HTR-8/SVneo (cell line): ENCODE measurements at regions not wholly inside any gene's neighbourhood (a gene's known extent, or its start where the extent isn't known, plus 50 kb on each side); places are given as distances from the start of the nearest gene placed in this dataset.
"Not testable (repeated sequence)": the region's sequence is repeated elsewhere in the genome, so short reads cannot be mapped to it uniquely, and the experiment has no call there.

ENCODE experiments used
- DNase-seq: peaks from one replicate; pipeline ENCODE4 v3.0.0; 2011; ENCODE audit warnings: low spot score, mixed read lengths; ENCODE audit not compliant: insufficient read length
- FAIRE-seq: peaks from 2 replicates; lab custom pipeline; 2011; peaks lifted over from hg19 to GRCh38; lab: Jason Lieb, UNC

- FAIRE-seq (no peak), DNase-seq (peak; percentile 7)
Observed at GRCh38 chrX:45803383-45803921, 602.8 kb upstream of the DIPK2B start.

GRCh38 chrX:45801554-45801953 is 600.9 kb upstream of the DIPK2B start:
- DNase-seq = no peak
- no peak for FAIRE-seq

GRCh38 chrX:45800746-45801453 is 600.2 kb upstream of the DIPK2B start:
- FAIRE-seq = not testable (repeated sequence)

GRCh38 chrX:45799576-45799975 is 598.9 kb upstream of the DIPK2B start:
- FAIRE-seq (no peak), DNase-seq (no peak)

More at GRCh38 chrX:45800746-45801453, 600.2 kb upstream of the DIPK2B start:
- DNase-seq = not testable (repeated sequence)

- DNase-seq = no peak
- FAIRE-seq = no peak
Observed at GRCh38 chrX:45795546-45795945, 594.9 kb upstream of the DIPK2B start.

- DNase-seq = no peak
- FAIRE-seq = no peak
Observed at GRCh38 chrX:45794995-45795337, 594.3 kb upstream of the DIPK2B start.

- DNase-seq (no peak), FAIRE-seq (no peak)
Observed at GRCh38 chrX:45794323-45794994, 593.8 kb upstream of the DIPK2B start.

- DNase-seq (no peak), FAIRE-seq (no peak)
Observed at GRCh38 chrX:45788941-45789348, 588.3 kb upstream of the DIPK2B start.

- FAIRE-seq = no peak
- DNase-seq = no peak
Observed at GRCh38 chrX:45788315-45788714, 587.6 kb upstream of the DIPK2B start.

- DNase-seq (no peak), FAIRE-seq (no peak)
Observed at GRCh38 chrX:45784590-45784989, 583.9 kb upstream of the DIPK2B start.

- FAIRE-seq = no peak
- no peak for DNase-seq
Observed at GRCh38 chrX:45783002-45783401, 582.3 kb upstream of the DIPK2B start.

- FAIRE-seq = no peak
- DNase-seq = no peak
Observed at GRCh38 chrX:45781901-45782553, 581.4 kb upstream of the DIPK2B start.

- FAIRE-seq = no peak
- DNase-seq = no peak
Observed at GRCh38 chrX:45778616-45779015, 577.9 kb upstream of the DIPK2B start.

- no peak for FAIRE-seq
- DNase-seq = no peak
Observed at GRCh38 chrX:45777366-45777765, 576.7 kb upstream of the DIPK2B start.

GRCh38 chrX:45775468-45775867 is 574.8 kb upstream of the DIPK2B start:
- FAIRE-seq = no peak
- DNase-seq = peak; percentile 10

- FAIRE-seq (no peak), DNase-seq (no peak)
Observed at GRCh38 chrX:45774961-45775360, 574.3 kb upstream of the DIPK2B start.

GRCh38 chrX:45773572-45773971 is 572.9 kb upstream of the DIPK2B start:
- DNase-seq (no peak), FAIRE-seq (no peak)

- FAIRE-seq = no peak
- no peak for DNase-seq
Observed at GRCh38 chrX:45771560-45772340, 571.1 kb upstream of the DIPK2B start.

GRCh38 chrX:45771114-45771513 is 570.4 kb upstream of the DIPK2B start:
- FAIRE-seq = peak; percentile 65

More at GRCh38 chrX:45771114-45771513, 570.4 kb upstream of the DIPK2B start:
- peak; percentile 18 for DNase-seq
